ENCODE measurements at regions not wholly inside any gene's neighbourhood (a gene's known extent, or its start where the extent isn't known, plus 50 kb on each side); places are given as distances from the start of the nearest gene placed in this dataset.

DNA sequence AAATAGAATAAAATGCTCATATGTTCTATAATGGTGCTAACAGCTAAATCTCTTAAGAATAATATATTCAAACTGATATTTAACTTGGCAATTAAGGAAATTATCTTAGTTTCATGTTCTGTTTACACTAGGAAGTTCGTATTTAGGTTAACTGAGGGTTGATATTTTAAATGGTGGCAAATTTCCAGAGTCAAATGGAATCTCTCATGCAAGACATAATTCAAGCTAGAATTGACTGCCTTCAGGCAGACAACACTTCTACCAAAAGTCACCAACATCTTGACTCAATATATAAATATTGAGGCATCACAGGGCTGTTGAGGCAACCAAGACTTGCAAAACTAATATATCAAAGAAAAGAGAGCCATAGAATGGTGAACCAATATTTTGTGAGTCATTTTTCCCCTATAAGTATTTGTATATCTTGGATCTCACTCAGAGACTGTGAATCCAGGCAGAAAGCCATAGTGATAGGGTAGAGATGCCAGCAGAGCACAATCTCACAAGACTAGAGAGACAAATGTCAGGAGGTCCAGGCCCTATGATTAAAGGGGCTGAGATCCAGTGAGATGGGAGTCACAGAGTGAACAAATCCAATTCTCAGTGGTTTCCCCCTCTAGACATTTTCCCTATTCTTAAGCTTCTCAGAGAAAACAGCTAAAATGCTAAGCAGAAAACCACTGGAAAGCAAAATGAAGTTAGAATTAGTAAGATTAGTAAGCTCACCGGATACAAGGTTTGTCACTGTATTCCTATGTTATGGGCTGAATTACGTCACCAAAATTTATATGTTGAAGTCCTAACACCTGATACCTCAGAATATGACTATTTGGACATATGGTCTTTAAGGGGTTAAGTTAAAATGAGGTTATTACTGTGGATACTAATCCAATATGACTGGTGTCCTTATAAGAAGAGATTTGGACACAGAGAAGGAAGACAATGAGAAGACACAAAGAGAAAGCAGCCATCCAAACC lies 358.2 kb upstream of the UBE2E3 start:
- TF ChIP-seq, protein P1, sequence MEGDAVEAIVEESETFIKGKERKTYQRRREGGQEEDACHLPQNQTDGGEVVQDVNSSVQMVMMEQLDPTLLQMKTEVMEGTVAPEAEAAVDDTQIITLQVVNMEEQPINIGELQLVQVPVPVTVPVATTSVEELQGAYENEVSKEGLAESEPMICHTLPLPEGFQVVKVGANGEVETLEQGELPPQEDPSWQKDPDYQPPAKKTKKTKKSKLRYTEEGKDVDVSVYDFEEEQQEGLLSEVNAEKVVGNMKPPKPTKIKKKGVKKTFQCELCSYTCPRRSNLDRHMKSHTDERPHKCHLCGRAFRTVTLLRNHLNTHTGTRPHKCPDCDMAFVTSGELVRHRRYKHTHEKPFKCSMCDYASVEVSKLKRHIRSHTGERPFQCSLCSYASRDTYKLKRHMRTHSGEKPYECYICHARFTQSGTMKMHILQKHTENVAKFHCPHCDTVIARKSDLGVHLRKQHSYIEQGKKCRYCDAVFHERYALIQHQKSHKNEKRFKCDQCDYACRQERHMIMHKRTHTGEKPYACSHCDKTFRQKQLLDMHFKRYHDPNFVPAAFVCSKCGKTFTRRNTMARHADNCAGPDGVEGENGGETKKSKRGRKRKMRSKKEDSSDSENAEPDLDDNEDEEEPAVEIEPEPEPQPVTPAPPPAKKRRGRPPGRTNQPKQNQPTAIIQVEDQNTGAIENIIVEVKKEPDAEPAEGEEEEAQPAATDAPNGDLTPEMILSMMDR (conservative IDR thresholded peaks at IDR 0.05; ENCODE audit: low read depth) = no peak
- ChIA-PET POLR2A (ENCODE audit: low non-redundant PET) (no interaction called here), CTCF (interaction anchor here (0.7 kb wide), 1 partner anchor 10 kb away, joined by 3 read pairs; no protein-coding TSS in a partner anchor)
- no peak overlapping the region for H3K27ac ChIP-seq
- DNase-seq (ENCODE audit: low spot score) = no peak

DNA sequence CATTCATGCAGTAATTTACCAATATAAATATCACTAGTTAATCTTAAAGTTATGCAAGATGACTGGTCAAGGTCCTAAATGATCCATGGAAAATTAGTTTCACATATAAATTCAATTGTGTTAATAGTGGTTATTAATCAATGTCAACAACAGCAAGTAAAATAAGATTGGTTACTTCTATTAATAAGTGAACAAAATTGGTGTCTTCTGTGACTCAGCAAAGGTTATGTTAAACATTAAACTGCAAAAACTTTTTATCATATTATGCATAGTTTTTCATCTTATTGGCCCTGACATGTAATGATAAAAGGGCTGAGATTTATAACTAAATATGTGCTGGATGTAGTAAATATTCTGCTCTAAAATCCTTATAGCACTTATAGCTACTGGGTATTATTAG lies 359.0 kb upstream of the UBE2E3 start:
- TF ChIP-seq, protein P1 (conservative IDR thresholded peaks at IDR 0.05; ENCODE audit: low read depth) = no peak
- H3K27ac ChIP-seq = no peak overlapping the region
- POLR2A ChIA-PET (ENCODE audit: low non-redundant PET) = no interaction called here
- no peak for DNase-seq (ENCODE audit: low spot score)
- CTCF ChIA-PET = interaction anchor here (0.7 kb wide), 1 partner anchor 11 kb away, joined by 3 read pairs; no protein-coding TSS in a partner anchor

DNA sequence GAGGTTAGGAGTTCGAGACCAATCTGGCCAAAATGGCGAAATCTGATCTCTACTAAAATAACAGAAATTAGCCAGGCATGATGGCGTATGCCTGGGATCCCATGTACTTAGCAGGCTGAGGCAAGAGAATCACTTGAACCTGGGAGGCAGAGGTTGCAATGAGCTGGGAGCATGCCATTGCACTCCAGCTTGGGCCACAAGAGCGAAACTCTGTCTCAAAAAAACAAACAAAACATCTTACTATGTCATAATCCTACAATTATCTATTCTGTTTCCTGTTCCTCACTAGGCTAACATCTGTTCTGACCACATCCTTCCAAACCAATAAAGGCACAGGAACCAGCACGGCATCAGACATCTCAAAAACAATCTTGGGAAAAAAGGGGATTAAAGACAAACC lies 361.8 kb upstream of the UBE2E3 start:
- no peak overlapping the region for H3K27ac ChIP-seq
- TF ChIP-seq, protein P1 (conservative IDR thresholded peaks at IDR 0.05; ENCODE audit: low read depth) = no peak
- DNase-seq (ENCODE audit: low spot score) = no peak
- CTCF ChIA-PET = no interaction called here
- POLR2A ChIA-PET (ENCODE audit: low non-redundant PET) = no interaction called here

DNA sequence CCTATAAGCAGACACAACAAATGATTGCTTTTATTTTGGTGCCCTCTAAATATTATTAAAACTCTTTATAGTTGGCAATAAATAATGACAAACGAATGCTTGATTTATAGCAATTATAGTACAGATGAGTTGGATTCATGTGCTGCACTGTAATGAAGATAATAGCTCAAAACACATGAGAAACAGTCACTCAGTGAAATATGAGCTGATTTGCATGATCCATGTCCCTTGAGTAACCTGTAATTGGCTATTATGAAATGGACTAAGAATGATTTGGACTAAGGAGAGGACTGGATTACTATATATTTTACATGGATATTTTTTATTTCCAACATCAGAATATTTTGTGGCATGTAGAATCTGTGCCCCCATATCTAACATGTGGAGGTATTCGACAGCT lies 365.6 kb upstream of the UBE2E3 start:
- TF ChIP-seq, protein P1 (conservative IDR thresholded peaks at IDR 0.05; ENCODE audit: low read depth) = no peak
- H3K27ac ChIP-seq = no peak overlapping the region
- CTCF ChIA-PET = no interaction called here
- POLR2A ChIA-PET (ENCODE audit: low non-redundant PET) = no interaction called here
- no peak for DNase-seq (ENCODE audit: low spot score)

DNA sequence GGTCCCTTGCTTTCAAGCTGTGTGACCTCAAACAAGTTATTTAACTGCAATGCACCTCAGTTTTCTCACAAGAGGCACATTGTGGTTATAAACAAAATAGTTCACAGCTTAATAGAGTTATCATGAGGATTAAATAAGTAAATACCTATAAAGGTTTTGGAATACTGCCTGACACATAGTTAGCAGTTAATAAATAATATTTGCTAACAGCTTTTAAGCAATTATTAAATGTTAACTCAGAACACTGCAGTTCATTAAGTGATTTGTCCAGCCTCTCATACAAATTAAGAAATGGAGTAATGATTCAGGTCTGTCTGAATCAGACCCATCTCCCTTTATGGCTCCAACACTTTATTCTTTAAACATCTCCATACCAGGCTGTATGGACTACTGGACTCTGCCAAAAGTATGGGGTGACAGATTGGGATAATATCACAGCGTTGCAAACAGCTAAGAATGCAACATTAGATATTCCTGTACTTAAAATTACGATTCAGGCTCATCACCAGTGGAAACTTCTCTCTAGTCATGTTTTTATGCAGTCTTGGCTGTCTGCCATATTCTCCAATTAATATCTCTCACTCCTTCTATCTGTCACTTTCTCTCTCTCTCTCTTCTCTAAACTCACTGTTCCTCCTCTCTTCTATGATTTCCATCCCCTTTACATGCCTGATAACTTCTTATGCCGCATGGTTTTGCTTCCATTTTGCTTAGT lies 370.6 kb upstream of the UBE2E3 start:
- DNase-seq (ENCODE audit: low spot score) = no peak
- no peak overlapping the region for H3K27ac ChIP-seq
- TF ChIP-seq, protein P1 (conservative IDR thresholded peaks at IDR 0.05; ENCODE audit: low read depth) = no peak
- ChIA-PET CTCF (interaction anchor here (0.7 kb wide), 1 partner anchor 148 kb away, joined by 4 read pairs; no protein-coding TSS in a partner anchor), POLR2A (ENCODE audit: low non-redundant PET) (no interaction called here)

DNA sequence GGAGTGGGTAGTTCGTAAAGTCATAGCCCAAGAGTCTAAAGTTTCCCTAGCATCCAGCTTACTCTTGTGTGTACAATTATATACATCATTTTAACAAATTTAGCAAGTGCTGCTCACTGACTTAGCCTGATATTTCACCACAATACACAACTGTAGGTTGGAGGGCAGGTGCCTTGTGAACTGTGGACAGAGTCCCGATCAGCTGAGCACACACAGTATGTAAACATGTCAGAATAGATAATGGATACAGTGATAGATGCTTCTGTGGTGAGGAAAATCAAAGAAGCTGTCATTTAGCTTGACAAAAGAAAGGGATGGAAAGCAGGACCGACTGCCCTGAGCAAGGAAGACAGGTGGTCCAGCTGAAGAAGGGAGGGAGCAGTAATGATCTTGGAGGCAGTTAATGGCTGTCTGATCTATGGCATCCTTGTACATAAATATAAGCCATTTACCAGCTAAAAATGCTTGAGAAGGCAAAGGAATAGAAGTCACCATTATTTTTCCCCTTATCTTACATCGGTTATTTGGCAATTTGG lies 372.8 kb upstream of the UBE2E3 start:
- ChIA-PET POLR2A (ENCODE audit: low non-redundant PET) (no interaction called here), CTCF (interaction anchor here (0.6 kb wide), 1 partner anchor 387 kb away, joined by 4 read pairs; no protein-coding TSS in a partner anchor)
- DNase-seq (ENCODE audit: low spot score) = no peak
- TF ChIP-seq, protein P1 (conservative IDR thresholded peaks at IDR 0.05; ENCODE audit: low read depth) = no peak
- no peak overlapping the region for H3K27ac ChIP-seq
